Mammary epithelial cell (primary cell): ENCODE measurements at regions not wholly inside any gene's neighbourhood (a gene's known extent, or its start where the extent isn't known, plus 50 kb on each side); places are given as distances from the start of the nearest gene placed in this dataset.

Experiments used
- EZH2 ChIP-seq: IDR thresholded peaks from 2 replicates; pipeline ENCODE4 v1.6.1; 2012; ENCODE audit warnings: low read length, inconsistent platforms, borderline replicate concordance
- TF ChIP-seq, protein P1 (sequence below), 2 donors: IDR thresholded peaks in 1 of 2; conservative IDR thresholded peaks in 1 of 2; 2 replicates each; pipeline ENCODE4 v1.5.1; 2011 to 2012; ENCODE audit warnings: inconsistent platforms in 2 of 2, low read length in 2 of 2, mild to moderate bottlenecking in 2 of 2, control low read depth in 1 of 2, low read depth in 1 of 2; ENCODE audit not compliant: insufficient read depth in 1 of 2; ENCODE audit errors: extremely low read depth in 1 of 2

DNA sequence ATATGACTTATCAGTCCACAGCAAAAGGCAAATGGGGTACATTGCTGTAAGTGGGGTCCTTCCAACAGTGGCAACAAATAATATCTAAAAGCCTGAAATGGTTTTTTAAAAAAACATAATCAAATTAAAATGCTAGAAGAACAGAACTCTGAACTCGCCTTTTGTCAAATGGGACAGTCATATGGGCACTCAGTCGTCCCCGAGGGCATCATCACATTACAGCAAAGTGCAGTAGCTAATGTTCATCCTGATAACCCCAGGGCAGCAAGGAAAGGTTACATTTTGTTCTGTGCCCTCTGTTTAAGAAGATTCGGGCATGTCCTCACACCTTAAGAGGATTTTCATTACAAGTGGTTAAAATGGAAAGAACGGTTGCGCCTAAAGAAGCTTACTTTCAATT, 997.9 kb upstream of the TENM3 start:
- TF ChIP-seq, protein P1, sequence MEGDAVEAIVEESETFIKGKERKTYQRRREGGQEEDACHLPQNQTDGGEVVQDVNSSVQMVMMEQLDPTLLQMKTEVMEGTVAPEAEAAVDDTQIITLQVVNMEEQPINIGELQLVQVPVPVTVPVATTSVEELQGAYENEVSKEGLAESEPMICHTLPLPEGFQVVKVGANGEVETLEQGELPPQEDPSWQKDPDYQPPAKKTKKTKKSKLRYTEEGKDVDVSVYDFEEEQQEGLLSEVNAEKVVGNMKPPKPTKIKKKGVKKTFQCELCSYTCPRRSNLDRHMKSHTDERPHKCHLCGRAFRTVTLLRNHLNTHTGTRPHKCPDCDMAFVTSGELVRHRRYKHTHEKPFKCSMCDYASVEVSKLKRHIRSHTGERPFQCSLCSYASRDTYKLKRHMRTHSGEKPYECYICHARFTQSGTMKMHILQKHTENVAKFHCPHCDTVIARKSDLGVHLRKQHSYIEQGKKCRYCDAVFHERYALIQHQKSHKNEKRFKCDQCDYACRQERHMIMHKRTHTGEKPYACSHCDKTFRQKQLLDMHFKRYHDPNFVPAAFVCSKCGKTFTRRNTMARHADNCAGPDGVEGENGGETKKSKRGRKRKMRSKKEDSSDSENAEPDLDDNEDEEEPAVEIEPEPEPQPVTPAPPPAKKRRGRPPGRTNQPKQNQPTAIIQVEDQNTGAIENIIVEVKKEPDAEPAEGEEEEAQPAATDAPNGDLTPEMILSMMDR (conservative IDR thresholded peaks at IDR 0.05 in 1 of 2, IDR thresholded peaks at IDR 0.05 in 1 of 2; ENCODE audit: extremely low read depth in 1 of 2, insufficient read depth in 1 of 2, low read depth in 1 of 2, low read length in 2 of 2) = no peak
- TF ChIP-seq EZH2 = no peak
